WTC11 (cell line): ENCODE measurements at regions not wholly inside any gene's neighbourhood (a gene's known extent, or its start where the extent isn't known, plus 50 kb on each side); places are given as distances from the start of the nearest gene placed in this dataset.

Experiments
- ATAC-seq: fragments of 200-7000 bp; cut with Tn5 transposase; 2 replicates; pipeline ENCODE4 v1.10.0; 2021; ENCODE audit warnings: mild to moderate bottlenecking, moderate library complexity
- CTCF ChIA-PET: fragments of 300-600 bp; sonication (Branson Sonifier 250); formaldehyde crosslinking; loops from one replicate; lab custom pipeline; 2021; ENCODE audit warnings: antibody characterized with exemption; lab: Charles Lee
- POLR2A ChIA-PET: fragments of 350-600 bp; sonication (Branson Sonifier 250); formaldehyde crosslinking; loops from one replicate; lab custom pipeline; 2021; ENCODE audit warnings: antibody characterized with exemption; lab: Charles Lee
- DNase-seq: peaks from one replicate; pipeline ENCODE4 v3.0.0; 2021; ENCODE audit warnings: low spot score
- H3K27ac Mint-ChIP-seq: 2 replicates; pipeline ENCODE4 v1.8.0; 2021; ENCODE audit warnings: mixed read lengths
- H3K27me3 Mint-ChIP-seq: 2 replicates; pipeline ENCODE4 v1.8.0; 2021; ENCODE audit warnings: low read depth, mild to moderate bottlenecking, moderate library complexity, mixed read lengths
- H3K36me3 Mint-ChIP-seq: 2 replicates; pipeline ENCODE4 v1.8.0; 2021; ENCODE audit warnings: mixed read lengths
- H3K4me1 Mint-ChIP-seq: 2 replicates; pipeline ENCODE4 v1.8.0; 2022; ENCODE audit warnings: mixed read lengths
- H3K4me3 Mint-ChIP-seq: 2 replicates; pipeline ENCODE4 v1.8.0; 2021; ENCODE audit warnings: mild to moderate bottlenecking, moderate library complexity, mixed read lengths
- H3K9me3 Mint-ChIP-seq: 2 replicates; pipeline ENCODE4 v1.8.0; 2021; ENCODE audit warnings: mixed read lengths
- CDX4 ChIP-seq: fragments of 250-450 bp; sonication (Bioruptor Pico); IDR thresholded peaks from 2 replicates; pipeline ENCODE4 v1.9.0; 2021; ENCODE audit warnings: moderate library complexity, mild to moderate bottlenecking, inconsistent platforms, borderline replicate concordance
- GRHL2 ChIP-seq: fragments of 250-450 bp; sonication (Bioruptor Pico); IDR thresholded peaks from 2 replicates; pipeline ENCODE4 v1.8.0; 2022; ENCODE audit warnings: mild to moderate bottlenecking, moderate library complexity; ENCODE audit not compliant: insufficient replicate concordance, severe bottlenecking
- GTF2I ChIP-seq: fragments of 250-450 bp; sonication (Bioruptor Pico); conservative IDR thresholded peaks from 2 replicates; pipeline ENCODE4 v1.4.0; 2021; ENCODE audit warnings: mild to moderate bottlenecking
- NR1H2 ChIP-seq: sonication (generic); formaldehyde crosslinking; IDR thresholded peaks from 2 replicates; pipeline ENCODE4 v1.9.0; 2021; ENCODE audit warnings: mild to moderate bottlenecking, moderate library complexity, missing genetic modification reagents
- OVOL2 ChIP-seq: fragments of 250-450 bp; sonication (Bioruptor Pico); IDR thresholded peaks from 2 replicates; pipeline ENCODE4 v1.9.0; 2021; ENCODE audit warnings: mild to moderate bottlenecking, borderline replicate concordance
- ZNF121 ChIP-seq: sonication (generic); formaldehyde crosslinking; IDR thresholded peaks from 2 replicates; pipeline ENCODE4 v1.8.0; 2023; ENCODE audit warnings: missing genetic modification reagents
- ZNF219 ChIP-seq: sonication (generic); formaldehyde crosslinking; IDR thresholded peaks from 2 replicates; pipeline ENCODE4 v1.8.0; 2023; ENCODE audit warnings: missing genetic modification reagents, mild to moderate bottlenecking, borderline replicate concordance
- ZNF423 ChIP-seq: fragments of 250-450 bp; sonication (Bioruptor Pico); IDR thresholded peaks from 2 replicates; pipeline ENCODE4 v2.1.2; 2022; ENCODE audit warnings: mild to moderate bottlenecking, moderate library complexity
- ZNF671 ChIP-seq: fragments of 250-450 bp; sonication (Bioruptor Pico); IDR thresholded peaks from 2 replicates; pipeline ENCODE4 v1.8.0; 2021; ENCODE audit warnings: mild to moderate bottlenecking
- TF ChIP-seq, protein P1 (sequence below): sonication (generic); formaldehyde crosslinking; IDR thresholded peaks from 2 replicates; pipeline ENCODE4 v1.8.1; 2022; ENCODE audit warnings: low read depth, mild to moderate bottlenecking, moderate library complexity, missing genetic modification reagents, borderline replicate concordance
- TF ChIP-seq, protein P2 (sequence below): fragments of 250-450 bp; sonication (Bioruptor Pico); IDR thresholded peaks from 2 replicates; pipeline ENCODE4 v1.9.0; 2021; ENCODE audit warnings: mild to moderate bottlenecking
- TF ChIP-seq, protein P3 (sequence below): sonication (generic); formaldehyde crosslinking; IDR thresholded peaks from 2 replicates; pipeline ENCODE4 v1.8.1; 2022; ENCODE audit warnings: low read depth, missing genetic modification reagents, borderline replicate concordance

DNA sequence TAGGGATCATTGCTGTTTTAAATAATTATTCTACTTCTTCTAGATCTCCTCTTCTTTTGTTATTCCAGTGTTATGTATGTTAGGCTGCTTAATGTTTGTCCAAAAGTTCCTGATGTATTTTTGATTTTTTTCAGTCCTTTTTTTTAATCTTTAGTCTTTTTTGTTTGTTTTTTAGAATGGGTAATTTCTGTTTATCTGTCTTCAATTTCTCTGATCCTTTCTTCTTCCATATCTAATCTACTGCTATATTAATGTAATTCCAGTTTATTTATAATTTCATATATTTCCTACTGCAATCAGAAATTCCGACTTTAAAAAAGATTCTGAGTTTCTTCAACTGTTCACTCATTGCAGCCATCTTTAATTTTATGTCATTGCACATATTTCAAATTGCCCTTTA is 452.8 kb upstream of the POT1 start (continued):
- TF ChIP-seq, protein P1, sequence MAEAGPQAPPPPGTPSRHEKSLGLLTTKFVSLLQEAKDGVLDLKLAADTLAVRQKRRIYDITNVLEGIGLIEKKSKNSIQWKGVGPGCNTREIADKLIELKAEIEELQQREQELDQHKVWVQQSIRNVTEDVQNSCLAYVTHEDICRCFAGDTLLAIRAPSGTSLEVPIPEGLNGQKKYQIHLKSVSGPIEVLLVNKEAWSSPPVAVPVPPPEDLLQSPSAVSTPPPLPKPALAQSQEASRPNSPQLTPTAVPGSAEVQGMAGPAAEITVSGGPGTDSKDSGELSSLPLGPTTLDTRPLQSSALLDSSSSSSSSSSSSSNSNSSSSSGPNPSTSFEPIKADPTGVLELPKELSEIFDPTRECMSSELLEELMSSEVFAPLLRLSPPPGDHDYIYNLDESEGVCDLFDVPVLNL, result no peak

GRCh38 chr7:125375942-125376341 is 446.3 kb upstream of the POT1 start:
- TF ChIP-seq OVOL2 (CRISPR knock-in tag), result no peak
- TF ChIP-seq, protein P2, sequence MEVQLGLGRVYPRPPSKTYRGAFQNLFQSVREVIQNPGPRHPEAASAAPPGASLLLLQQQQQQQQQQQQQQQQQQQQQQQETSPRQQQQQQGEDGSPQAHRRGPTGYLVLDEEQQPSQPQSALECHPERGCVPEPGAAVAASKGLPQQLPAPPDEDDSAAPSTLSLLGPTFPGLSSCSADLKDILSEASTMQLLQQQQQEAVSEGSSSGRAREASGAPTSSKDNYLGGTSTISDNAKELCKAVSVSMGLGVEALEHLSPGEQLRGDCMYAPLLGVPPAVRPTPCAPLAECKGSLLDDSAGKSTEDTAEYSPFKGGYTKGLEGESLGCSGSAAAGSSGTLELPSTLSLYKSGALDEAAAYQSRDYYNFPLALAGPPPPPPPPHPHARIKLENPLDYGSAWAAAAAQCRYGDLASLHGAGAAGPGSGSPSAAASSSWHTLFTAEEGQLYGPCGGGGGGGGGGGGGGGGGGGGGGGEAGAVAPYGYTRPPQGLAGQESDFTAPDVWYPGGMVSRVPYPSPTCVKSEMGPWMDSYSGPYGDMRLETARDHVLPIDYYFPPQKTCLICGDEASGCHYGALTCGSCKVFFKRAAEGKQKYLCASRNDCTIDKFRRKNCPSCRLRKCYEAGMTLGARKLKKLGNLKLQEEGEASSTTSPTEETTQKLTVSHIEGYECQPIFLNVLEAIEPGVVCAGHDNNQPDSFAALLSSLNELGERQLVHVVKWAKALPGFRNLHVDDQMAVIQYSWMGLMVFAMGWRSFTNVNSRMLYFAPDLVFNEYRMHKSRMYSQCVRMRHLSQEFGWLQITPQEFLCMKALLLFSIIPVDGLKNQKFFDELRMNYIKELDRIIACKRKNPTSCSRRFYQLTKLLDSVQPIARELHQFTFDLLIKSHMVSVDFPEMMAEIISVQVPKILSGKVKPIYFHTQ (CRISPR knock-in tag), result no peak
- no peak for TF ChIP-seq ZNF423 (CRISPR knock-in tag)
- TF ChIP-seq ZNF219 (CRISPR knock-in tag), result no peak
- TF ChIP-seq GTF2I (CRISPR knock-in tag), result no peak
- no peak for TF ChIP-seq NR1H2
- no peak for TF ChIP-seq ZNF671 (CRISPR knock-in tag)
- no peaks in the 10 kb centered on the region for H3K36me3 Mint-ChIP-seq
- DNase-seq (no peak), ATAC-seq (peak; percentile 56; the same call in 1 of the 2 replicates)
- ChIA-PET POLR2A (interaction anchor here (0.7 kb wide), 1 partner anchor 310 kb away, joined by 3 read pairs; no protein-coding TSS in a partner anchor), CTCF (no interaction called here)
- no peaks in the 10 kb centered on the region for H3K27me3 Mint-ChIP-seq
- no peaks in the 10 kb centered on the region for H3K4me1 Mint-ChIP-seq
- no peak overlapping the region for H3K4me3 Mint-ChIP-seq
- no peaks in the 10 kb centered on the region for H3K9me3 Mint-ChIP-seq
- H3K27ac Mint-ChIP-seq, result no peak overlapping the region

DNA sequence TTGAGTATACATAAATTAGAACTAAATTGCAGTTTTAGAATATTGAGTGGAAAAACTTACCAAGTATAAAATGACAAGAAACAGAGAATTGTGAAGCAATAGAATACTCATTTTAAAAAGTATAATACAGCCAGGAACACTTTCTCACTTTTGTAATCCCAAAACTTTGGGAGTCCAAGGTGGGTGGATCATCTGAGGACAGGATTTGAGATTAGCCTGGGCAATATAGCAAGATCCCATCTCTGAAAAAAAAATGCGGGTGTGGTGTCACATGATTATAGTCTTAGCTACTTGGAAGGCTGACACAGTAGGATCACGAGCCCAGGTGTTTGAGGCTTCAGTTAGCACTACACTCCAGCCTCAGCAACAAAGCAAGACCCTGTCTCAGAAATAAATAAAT is 440.9 kb upstream of the POT1 start:
- Mint-ChIP-seq H3K9me3 (no peaks in the 10 kb centered on the region), H3K27ac (no peak overlapping the region), H3K27me3 (no peaks in the 10 kb centered on the region), H3K4me1 (no peaks in the 10 kb centered on the region), H3K36me3 (no peaks in the 10 kb centered on the region), H3K4me3 (no peak overlapping the region)
- CTCF ChIA-PET, result no interaction called here
- no peak for DNase-seq
- no peak for ATAC-seq
- TF ChIP-seq CDX4 (CRISPR knock-in tag) (no peak), ZNF121 (CRISPR knock-in tag) (peak; percentile 53; the same call in 1 of the 2 replicates)
- POLR2A ChIA-PET, result no interaction called here

DNA sequence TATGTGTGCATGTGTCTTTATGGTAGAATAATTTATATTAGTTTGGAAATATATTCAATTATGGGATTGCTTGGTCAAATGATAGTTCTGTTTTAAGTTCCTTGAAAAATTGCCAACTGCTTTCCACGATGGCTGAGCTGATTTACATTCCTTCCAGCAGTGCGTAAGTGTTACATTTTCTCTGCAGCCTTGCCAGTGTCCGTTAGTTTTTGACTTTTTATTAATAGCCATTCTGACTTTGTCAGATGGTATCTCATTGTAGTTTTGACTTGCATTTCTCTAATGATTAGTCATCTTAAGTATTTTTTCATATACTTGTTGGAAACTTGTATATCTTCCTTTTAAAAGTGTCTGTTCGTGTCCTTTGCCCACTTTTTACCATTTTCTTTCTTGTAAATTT is 434.2 kb upstream of the POT1 start:
- Mint-ChIP-seq H3K4me1 (no peaks in the 10 kb centered on the region), H3K27me3 (no peaks in the 10 kb centered on the region; the same call in 1 of the 2 replicates), H3K36me3 (no peaks in the 10 kb centered on the region), H3K27ac (no peak overlapping the region), H3K9me3 (no peaks in the 10 kb centered on the region), H3K4me3 (no peak overlapping the region)
- TF ChIP-seq GRHL2 (CRISPR knock-in tag), result no peak
- TF ChIP-seq, protein P3, sequence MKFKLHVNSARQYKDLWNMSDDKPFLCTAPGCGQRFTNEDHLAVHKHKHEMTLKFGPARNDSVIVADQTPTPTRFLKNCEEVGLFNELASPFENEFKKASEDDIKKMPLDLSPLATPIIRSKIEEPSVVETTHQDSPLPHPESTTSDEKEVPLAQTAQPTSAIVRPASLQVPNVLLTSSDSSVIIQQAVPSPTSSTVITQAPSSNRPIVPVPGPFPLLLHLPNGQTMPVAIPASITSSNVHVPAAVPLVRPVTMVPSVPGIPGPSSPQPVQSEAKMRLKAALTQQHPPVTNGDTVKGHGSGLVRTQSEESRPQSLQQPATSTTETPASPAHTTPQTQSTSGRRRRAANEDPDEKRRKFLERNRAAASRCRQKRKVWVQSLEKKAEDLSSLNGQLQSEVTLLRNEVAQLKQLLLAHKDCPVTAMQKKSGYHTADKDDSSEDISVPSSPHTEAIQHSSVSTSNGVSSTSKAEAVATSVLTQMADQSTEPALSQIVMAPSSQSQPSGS (CRISPR knock-in tag), result no peak
- POLR2A ChIA-PET, result no interaction called here
- CTCF ChIA-PET, result no interaction called here
- DNase-seq, result no peak
- no peak for ATAC-seq
